Lower leg skin (tissue), 3 donors: ENCODE measurements at regions not wholly inside any gene's neighbourhood (a gene's known extent, or its start where the extent isn't known, plus 50 kb on each side); places are given as distances from the start of the nearest gene placed in this dataset.

Source experiments
- CTCF ChIP-seq, 3 donors: fragments of 450-650 bp; IDR thresholded peaks; one replicate each; pipeline ENCODE4 v1.5.1; 2016; ENCODE audit warnings: antibody characterized with exemption in 3 of 3, mild to moderate bottlenecking in 3 of 3, moderate library complexity in 2 of 3
- POLR2A ChIP-seq, 2 donors: fragments of 450-650 bp; IDR thresholded peaks; one replicate each; pipeline ENCODE4 v1.6.1; 2016 to 2017; ENCODE audit warnings: antibody characterized with exemption in 2 of 2, mild to moderate bottlenecking in 1 of 2, moderate library complexity in 1 of 2

GRCh38 chr5:18752317-18752716, 1118.1 kb downstream of the TAF11L14 start:
- TF ChIP-seq CTCF (IDR thresholded peaks at IDR 0.05) (no peak), POLR2A (IDR thresholded peaks at IDR 0.05) (no peak)
